Pancreas (tissue), 10 donors: ENCODE measurements at regions not wholly inside any gene's neighbourhood (a gene's known extent, or its start where the extent isn't known, plus 50 kb on each side); places are given as distances from the start of the nearest gene placed in this dataset.
"Not testable (repeated sequence)": the region's sequence is repeated elsewhere in the genome, so short reads cannot be mapped to it uniquely, and the experiment has no call there.

Source experiments
- ATAC-seq, 4 donors: fragments of 200-7000 bp; cut with Tn5 transposase; one replicate each; pipeline versions ENCODE4 v1.8.0 to v1.9.1; 2020; ENCODE audit warnings: mild to moderate bottlenecking in 4 of 4, moderate library complexity in 4 of 4
- DNase-seq, 6 donors: peaks; one replicate each; pipeline ENCODE4 v3.0.0-alpha.2; 2020
- FAIRE-seq: peaks from 2 replicates; lab custom pipeline; 2012; peaks lifted over from hg19 to GRCh38; lab: Jason Lieb, UNC
- H3K27ac ChIP-seq, 4 donors: fragments of 200-600 bp; sonication (generic); 1 replicate in 3 of 4; 2 replicates in 1 of 4; pipeline versions ENCODE4 v1.5.0 to v1.8.0; 2020
- H3K27me3 ChIP-seq, 4 donors: fragments of 200-600 bp; one replicate each; pipeline ENCODE4 v1.8.0; 2021
- H3K36me3 ChIP-seq, 3 donors: fragments of 200-600 bp; sonication (generic) in 1 of 3; one replicate each; pipeline versions ENCODE4 v1.5.0 to v1.8.0; 2020 to 2021
- H3K4me1 ChIP-seq, 3 donors: fragments of 200-600 bp; one replicate each; pipeline ENCODE4 v1.8.0; 2021
- H3K4me3 ChIP-seq, 4 donors: fragments of 200-600 bp; sonication (generic) in 2 of 4; one replicate each; pipeline versions ENCODE4 v1.5.0 to v1.8.0; 2020 to 2021
- H3K9me3 ChIP-seq, 4 donors: fragments of 200-600 bp; one replicate each; pipeline ENCODE4 v1.8.0; 2021
- WGBS, 2 donors: extraction: QIAGEN DNeasy Blood & Tissue Kit; methylation state at CpG; one replicate each; pipeline ENCODE4 v1.1.7; 2013; 5-methylcytosine and 5-hydroxymethylcytosine counted together
- intact Hi-C, 3 donors: fragments of 100-400 bp; cut with DNase I; formaldehyde crosslinking; loops; one replicate each; pipeline versions ENCODE4 v1.11.1 to v1.14.2; 2022
- TF ChIP-seq, protein P1 (sequence below), 4 donors: fragments of 200-600 bp; sonication (generic) in 3 of 4; IDR thresholded peaks; one replicate each; pipeline versions ENCODE4 v1.5.0 to v1.8.0; 2021; ENCODE audit warnings: antibody characterized with exemption in 4 of 4
- donor health status: healthy with polysubstance abuse.
- donor health status: DM: no; HTN: no; CAD: no; lungs with moderate emphysema.
- donor health status: DM: no; HTN: no; CAD: no.
- donor health status: control.
- donor health status: control.
- donor health status: Bipolar disorder and iron deficiency.
- donor health status: DM: yes; HTN: yes; CAD: no.
- donor health status: DM: no; HTN: no; CAD: no.
- donor health status: DM: no; HTN: no; CAD: no.
- donor health status: DM: yes; HTN: yes; CAD: no.

DNA sequence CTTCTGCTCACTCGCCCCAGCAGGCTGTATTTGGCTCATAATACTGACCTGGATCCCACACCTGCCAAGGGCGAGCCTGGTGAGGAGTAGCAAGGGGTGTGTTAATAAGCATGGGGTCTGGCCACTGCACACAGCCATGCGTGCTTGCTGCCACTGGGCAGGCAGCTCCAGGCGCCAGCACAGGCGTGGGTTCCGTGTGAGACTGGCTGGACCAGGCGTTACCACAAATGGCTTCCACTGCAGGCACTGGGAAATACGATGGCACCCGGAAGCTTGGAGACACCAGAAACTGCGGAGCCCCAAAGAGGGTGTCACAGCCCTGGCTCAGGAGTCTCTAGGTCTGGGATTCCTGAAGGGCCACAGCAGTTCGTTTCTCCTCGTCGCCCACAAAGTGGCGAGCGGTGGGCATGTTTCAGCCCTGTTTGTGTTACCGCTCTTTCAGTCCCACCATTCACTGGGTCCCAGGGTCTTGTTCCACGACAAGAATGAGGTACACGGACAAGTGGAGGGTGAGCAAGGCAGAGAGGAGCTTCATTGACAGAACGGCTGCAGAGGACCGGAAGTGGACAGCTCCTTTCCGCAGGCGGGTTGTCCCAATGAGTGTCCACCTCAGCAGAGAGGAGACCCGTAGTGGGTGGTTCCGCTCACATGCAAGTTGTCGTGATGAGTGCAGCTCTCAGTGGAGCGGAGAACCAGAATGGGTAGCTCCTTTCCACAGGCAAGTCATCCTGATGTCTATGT lies 428.9 kb downstream of the EPHA5 start:
- WGBS, 2 donors, result 93 to 96% methylated on average over 26 of the region's 26 CpGs
- H3K9me3 ChIP-seq, result no peaks in the 10 kb centered on the region
- peaks cover 0 to 6% (median 0%) of the 10 kb centered on the region in 3 donors for H3K4me1 ChIP-seq
- DNase-seq (peak in 1 of 6 donors; percentile 36), ATAC-seq (no peak), FAIRE-seq (no peak)
- intact Hi-C loops, result no loop called here
- no peaks in the 10 kb centered on the region for H3K36me3 ChIP-seq
- H3K27me3 ChIP-seq, result no peaks in the 10 kb centered on the region
- TF ChIP-seq, protein P1, sequence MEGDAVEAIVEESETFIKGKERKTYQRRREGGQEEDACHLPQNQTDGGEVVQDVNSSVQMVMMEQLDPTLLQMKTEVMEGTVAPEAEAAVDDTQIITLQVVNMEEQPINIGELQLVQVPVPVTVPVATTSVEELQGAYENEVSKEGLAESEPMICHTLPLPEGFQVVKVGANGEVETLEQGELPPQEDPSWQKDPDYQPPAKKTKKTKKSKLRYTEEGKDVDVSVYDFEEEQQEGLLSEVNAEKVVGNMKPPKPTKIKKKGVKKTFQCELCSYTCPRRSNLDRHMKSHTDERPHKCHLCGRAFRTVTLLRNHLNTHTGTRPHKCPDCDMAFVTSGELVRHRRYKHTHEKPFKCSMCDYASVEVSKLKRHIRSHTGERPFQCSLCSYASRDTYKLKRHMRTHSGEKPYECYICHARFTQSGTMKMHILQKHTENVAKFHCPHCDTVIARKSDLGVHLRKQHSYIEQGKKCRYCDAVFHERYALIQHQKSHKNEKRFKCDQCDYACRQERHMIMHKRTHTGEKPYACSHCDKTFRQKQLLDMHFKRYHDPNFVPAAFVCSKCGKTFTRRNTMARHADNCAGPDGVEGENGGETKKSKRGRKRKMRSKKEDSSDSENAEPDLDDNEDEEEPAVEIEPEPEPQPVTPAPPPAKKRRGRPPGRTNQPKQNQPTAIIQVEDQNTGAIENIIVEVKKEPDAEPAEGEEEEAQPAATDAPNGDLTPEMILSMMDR (IDR thresholded peaks at IDR 0.05), result no peak
- H3K27ac ChIP-seq, result no peak overlapping the region
- no peak overlapping the region for H3K4me3 ChIP-seq

DNA sequence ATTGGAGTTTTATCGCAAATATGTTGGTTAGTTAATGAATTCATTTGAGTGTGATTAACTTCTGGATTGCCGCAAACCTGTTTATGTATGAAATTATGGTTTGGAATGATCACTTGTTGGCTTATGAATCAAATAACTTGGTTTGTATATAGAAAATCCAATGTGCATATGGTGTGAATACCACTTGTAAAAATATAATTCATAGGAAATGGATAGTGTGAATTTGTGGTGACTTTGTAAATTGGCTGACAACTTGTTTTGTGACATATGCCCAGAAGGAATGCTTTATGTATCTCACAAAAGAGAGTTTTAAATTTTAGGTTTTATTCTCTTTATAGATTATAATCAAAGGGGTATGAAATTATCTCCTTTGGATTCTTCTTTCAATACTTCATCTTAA lies 436.2 kb downstream of the EPHA5 start:
- DNase-seq (no peak), FAIRE-seq (no peak), ATAC-seq (no peak)
- 92% methylated on average over 2 of the region's 2 CpGs for WGBS, 2 donors
- Histone ChIP-seq H3K27me3 (no peaks in the 10 kb centered on the region), H3K9me3 (no peaks in the 10 kb centered on the region), H3K36me3 (no peaks in the 10 kb centered on the region), H3K4me3 (no peak overlapping the region), H3K27ac (no peak overlapping the region), H3K4me1 (no peaks in the 10 kb centered on the region)
- TF ChIP-seq, protein P1 (IDR thresholded peaks at IDR 0.05), result no peak
- intact Hi-C loops, result no loop called here

DNA sequence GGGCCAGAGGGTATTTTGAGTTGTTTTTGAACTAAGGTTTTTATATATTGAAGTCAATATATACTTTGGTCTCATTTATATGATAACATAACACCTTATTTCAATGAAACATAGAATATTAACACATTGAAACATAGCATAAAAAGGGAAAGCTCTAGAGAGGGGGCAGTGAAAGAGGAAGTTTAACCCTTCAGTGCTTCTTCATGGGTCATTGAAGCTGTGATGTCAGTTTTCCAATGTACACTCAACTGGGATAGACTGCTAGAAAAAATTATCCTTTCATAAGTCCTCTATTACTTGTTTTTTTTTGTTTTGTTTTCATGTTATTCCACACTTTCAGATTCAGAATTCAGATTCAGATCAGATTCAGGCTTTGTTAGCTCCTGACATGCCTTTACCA lies 442.7 kb downstream of the EPHA5 start:
- Histone ChIP-seq H3K27ac (no peak overlapping the region), H3K36me3 (no peaks in the 10 kb centered on the region), H3K4me1 (no peaks in the 10 kb centered on the region), H3K9me3 (no peaks in the 10 kb centered on the region), H3K4me3 (no peak overlapping the region), H3K27me3 (no peaks in the 10 kb centered on the region)
- TF ChIP-seq, protein P1 (IDR thresholded peaks at IDR 0.05), result no peak
- intact Hi-C loops, result no loop called here
- FAIRE-seq (no peak), ATAC-seq (no peak), DNase-seq (no peak)

DNA sequence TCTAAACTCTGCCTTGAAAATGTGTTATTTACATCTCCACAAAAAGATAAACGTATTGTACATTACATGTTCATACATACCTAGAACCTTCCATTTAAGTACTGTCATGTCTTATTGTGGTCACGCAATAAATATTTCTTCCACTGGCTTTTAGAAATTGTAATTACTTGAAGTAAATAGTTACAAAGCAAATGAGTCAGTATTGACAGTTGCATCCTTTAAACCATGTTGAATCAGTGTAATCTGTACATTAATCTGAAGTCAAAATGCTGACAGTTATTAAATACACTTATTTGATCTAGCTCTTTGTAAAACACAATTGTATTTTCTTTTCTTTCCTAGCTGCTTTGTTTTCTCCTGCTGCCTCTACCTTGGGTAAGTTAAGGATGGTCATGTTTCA lies 446.7 kb downstream of the EPHA5 start:
- no peak for DNase-seq
- no peak for ATAC-seq
- H3K27me3 ChIP-seq, result no peaks in the 10 kb centered on the region
- no peak for FAIRE-seq
- H3K27ac ChIP-seq, result no peak overlapping the region
- H3K4me3 ChIP-seq, result no peak overlapping the region
- H3K4me1 ChIP-seq, result no peaks in the 10 kb centered on the region
- intact Hi-C loops, result no loop called here
- WGBS, 2 donors, result 78 to 79% methylated on average over 2 of the region's 2 CpGs
- TF ChIP-seq, protein P1 (IDR thresholded peaks at IDR 0.05), result no peak
- no peaks in the 10 kb centered on the region for H3K9me3 ChIP-seq
- no peaks in the 10 kb centered on the region for H3K36me3 ChIP-seq

DNA sequence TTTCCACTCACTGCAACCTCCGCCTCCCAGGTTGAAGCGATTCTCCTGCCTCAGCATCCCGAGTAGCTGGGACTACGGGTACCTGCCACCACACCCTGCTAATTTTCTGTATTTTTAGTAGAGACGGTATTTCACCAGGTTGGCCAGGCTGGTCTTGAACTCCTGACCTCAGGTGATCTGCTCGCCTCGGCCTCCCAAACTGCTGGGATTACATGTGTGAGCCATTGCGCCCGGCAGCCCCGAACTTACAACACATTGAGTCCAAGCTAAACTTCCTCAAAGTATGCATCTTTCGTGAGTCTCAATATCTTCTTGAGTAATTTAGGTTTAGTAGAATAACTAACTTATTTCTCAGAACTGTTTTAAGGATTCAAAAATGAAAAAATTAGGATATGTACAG lies 447.2 kb downstream of the EPHA5 start:
- FAIRE-seq, DNase-seq, H3K4me3 ChIP-seq, ATAC-seq, H3K27ac ChIP-seq, H3K36me3 ChIP-seq, H3K9me3 ChIP-seq, H3K4me1 ChIP-seq, H3K27me3 ChIP-seq, intact Hi-C loops: not testable (repeated sequence)
- WGBS, 2 donors, result 87 to 94% methylated on average over 11 of the region's 11 CpGs
